ENCODE measurements at regions not wholly inside any gene's neighbourhood (a gene's known extent, or its start where the extent isn't known, plus 50 kb on each side); places are given as distances from the start of the nearest gene placed in this dataset.

DNA sequence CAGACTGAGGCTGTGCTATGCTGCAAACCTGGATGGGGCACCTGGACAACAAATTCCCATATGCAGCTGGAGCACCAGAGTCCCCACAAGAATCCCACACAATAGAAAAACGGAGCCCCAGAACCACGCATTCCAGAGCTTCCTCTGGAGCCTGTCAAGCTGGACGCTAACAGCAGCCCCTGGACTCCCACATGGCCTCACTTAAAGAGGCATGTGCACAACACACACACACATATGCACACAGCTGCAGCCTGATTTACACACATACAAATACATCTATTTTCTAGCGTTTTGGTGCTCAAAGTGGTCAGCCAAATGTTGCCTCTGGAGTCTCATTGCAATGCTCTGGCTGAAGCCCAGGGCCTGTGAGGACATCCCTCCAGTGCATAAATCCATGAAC, 632.7 kb upstream of the ID2 start:
- no CpG with 5 or more reads among the region's 4 CpGs for WGBS (ENCODE audit: insufficient coverage, low lambda C conversion rate)
- H3K4me1 ChIP-seq (ENCODE audit: control insufficient read depth, insufficient read depth, low read length): no peaks in the 10 kb centered on the region
- H3K4me3 ChIP-seq (ENCODE audit: low read length): no peak overlapping the region

DNA sequence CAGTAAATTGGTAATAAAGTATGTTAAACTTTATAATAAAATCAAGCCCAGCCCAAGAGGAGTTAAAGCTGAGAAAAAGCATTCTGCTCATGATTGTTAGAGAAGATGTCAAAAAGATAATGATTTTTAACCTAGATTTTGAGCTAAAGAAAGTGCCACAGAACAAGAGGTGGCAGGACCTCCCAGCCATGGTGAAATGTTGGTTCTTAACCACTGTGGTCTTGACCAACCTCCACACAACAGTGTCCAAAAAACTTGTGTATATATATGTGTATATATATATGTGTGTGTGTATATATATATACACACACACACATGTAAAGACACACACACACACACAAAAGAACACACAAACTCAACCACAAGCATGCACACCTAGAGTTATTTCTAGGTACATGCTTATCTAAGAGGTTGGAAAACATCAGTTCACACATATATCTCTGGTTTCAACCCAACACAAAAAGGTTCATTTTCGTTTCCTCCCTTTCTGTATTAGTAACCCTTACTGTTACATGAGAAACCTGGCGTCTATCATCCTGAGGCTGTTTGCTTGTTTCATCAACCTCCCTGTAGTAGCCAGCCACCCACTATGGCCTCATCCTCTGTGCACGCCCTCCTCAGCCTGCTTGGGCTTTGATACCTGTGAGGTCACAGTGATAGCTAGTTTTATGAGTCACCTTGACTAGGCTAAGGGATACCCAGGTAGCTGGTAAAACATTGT, 631.8 kb upstream of the ID2 start:
- Histone ChIP-seq H3K36me3 (ENCODE audit: control insufficient read depth, insufficient read depth, low read length) (no peaks in the 10 kb centered on the region), H3K9me3 (ENCODE audit: control insufficient read depth, low read depth, low read length) (no peaks in the 10 kb centered on the region), H3K27ac (ENCODE audit: low read length) (no peak overlapping the region), H3K4me1 (ENCODE audit: control insufficient read depth, insufficient read depth, low read length) (no peaks in the 10 kb centered on the region), H3K27me3 (ENCODE audit: control insufficient read depth, insufficient read depth, low read length) (no peaks in the 10 kb centered on the region), H3K4me3 (ENCODE audit: low read length) (no peak overlapping the region)
- DNase-seq: no peak
- WGBS (ENCODE audit: insufficient coverage, low lambda C conversion rate): no CpG with 5 or more reads among the region's 3 CpGs

More for the DNA sequence above, 632.7 kb upstream of the ID2 start:
- H3K27me3 ChIP-seq (ENCODE audit: control insufficient read depth, insufficient read depth, low read length): no peaks in the 10 kb centered on the region
- no peak overlapping the region for H3K27ac ChIP-seq (ENCODE audit: low read length)
- H3K9me3 ChIP-seq (ENCODE audit: control insufficient read depth, low read depth, low read length): no peaks in the 10 kb centered on the region
- DNase-seq: peak in 1 of 2 donors; percentile 7
- no peaks in the 10 kb centered on the region for H3K36me3 ChIP-seq (ENCODE audit: control insufficient read depth, insufficient read depth, low read length)

DNA sequence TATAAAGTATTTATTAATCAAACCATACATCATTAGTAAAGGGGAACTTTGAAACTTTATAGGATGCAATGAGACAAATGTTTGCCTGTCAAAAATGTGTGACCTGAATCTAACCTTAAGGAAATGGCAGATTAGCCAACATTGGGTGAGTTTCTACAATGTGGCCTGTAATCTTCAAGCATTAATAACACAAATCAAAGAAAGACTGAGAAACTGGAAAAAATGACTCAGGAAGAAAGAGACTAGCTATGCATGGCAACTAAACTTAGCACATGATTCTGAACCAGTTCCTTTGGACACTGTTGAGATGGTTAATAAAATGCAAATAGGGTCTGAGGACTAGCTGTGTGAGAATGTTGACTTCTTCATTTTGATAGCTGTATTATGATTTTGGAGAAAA, 628.6 kb upstream of the ID2 start:
- no peaks in the 10 kb centered on the region for H3K9me3 ChIP-seq (ENCODE audit: control insufficient read depth, low read depth, low read length)
- no peaks in the 10 kb centered on the region for H3K27me3 ChIP-seq (ENCODE audit: control insufficient read depth, insufficient read depth, low read length)
- no peak overlapping the region for H3K27ac ChIP-seq (ENCODE audit: low read length)
- H3K4me3 ChIP-seq (ENCODE audit: low read length): no peak overlapping the region
- no peaks in the 10 kb centered on the region for H3K36me3 ChIP-seq (ENCODE audit: control insufficient read depth, insufficient read depth, low read length)
- no peaks in the 10 kb centered on the region for H3K4me1 ChIP-seq (ENCODE audit: control insufficient read depth, insufficient read depth, low read length)
- no peak for DNase-seq

DNA sequence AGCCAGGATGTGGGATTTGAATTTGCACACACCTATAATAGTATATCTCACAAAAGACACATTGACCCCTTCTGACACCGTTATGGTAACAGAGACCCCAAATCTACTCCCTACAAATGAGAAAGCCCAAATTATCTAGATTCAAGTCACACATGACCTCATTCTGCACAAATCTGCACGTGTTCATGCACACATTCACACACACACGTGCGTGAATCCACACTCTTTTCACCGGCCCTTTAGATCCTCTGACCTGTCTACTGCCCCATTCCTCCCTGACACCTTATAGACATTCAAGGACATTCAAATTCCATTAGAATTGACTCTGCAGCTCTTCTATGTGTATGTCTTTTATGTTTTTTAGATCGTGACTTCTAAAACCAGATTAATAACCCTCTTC, 627.8 kb upstream of the ID2 start:
- Histone ChIP-seq H3K27me3 (ENCODE audit: control insufficient read depth, insufficient read depth, low read length) (no peaks in the 10 kb centered on the region), H3K4me3 (ENCODE audit: low read length) (no peak overlapping the region), H3K27ac (ENCODE audit: low read length) (no peak overlapping the region), H3K9me3 (ENCODE audit: control insufficient read depth, low read depth, low read length) (no peaks in the 10 kb centered on the region), H3K36me3 (ENCODE audit: control insufficient read depth, insufficient read depth, low read length) (no peaks in the 10 kb centered on the region), H3K4me1 (ENCODE audit: control insufficient read depth, insufficient read depth, low read length) (no peaks in the 10 kb centered on the region)
- DNase-seq: no peak
- WGBS (ENCODE audit: insufficient coverage, low lambda C conversion rate): 93% methylated on average over 4 of the region's 6 CpGs

DNA sequence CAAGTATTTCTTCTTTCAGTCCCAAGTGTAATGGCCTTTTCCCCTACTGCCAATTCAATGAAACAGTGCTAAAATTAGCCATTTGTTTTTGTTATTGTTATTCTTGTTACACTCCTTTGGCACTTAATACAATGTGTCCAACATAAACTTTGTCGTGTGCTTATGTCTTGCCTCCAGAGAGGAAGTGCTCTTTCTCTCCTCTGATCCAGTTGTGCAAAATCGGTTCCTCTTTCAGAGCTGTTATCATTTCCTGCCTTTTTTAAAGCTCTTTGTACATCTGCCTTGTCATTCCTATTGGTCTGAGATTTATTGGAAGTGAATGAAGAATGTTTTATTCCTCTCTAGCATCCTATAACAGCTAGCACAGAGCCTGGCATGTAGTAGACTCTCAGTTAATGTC, 623.2 kb upstream of the ID2 start:
- WGBS (ENCODE audit: insufficient coverage, low lambda C conversion rate): 60% methylated on average over 1 of the region's 2 CpGs
- no peak overlapping the region for H3K4me3 ChIP-seq (ENCODE audit: low read length)
- no peaks in the 10 kb centered on the region for H3K4me1 ChIP-seq (ENCODE audit: control insufficient read depth, insufficient read depth, low read length)
- H3K9me3 ChIP-seq (ENCODE audit: control insufficient read depth, low read depth, low read length): no peaks in the 10 kb centered on the region
- no peak overlapping the region for H3K27ac ChIP-seq (ENCODE audit: low read length)
- no peak for DNase-seq
- H3K27me3 ChIP-seq (ENCODE audit: control insufficient read depth, insufficient read depth, low read length): no peaks in the 10 kb centered on the region
- H3K36me3 ChIP-seq (ENCODE audit: control insufficient read depth, insufficient read depth, low read length): no peaks in the 10 kb centered on the region

DNA sequence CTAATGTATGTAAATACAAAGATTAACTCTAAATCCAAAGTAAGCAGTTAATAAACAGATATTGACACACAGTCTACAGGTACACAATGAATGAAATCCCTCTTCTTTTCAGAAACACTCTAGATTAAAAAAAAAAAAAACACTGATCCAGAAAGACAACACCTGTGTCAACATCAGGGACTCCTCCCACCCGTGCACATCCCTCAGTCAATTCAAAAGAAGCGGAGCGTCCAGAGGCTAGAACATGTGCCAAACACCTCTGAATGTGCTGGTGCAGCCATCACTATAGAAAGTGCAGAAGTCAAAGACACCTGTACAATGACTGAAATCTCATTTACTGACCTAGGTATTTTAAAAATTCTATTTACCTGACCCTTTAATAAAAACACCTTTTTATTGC, 622.6 kb upstream of the ID2 start:
- Histone ChIP-seq H3K27me3 (ENCODE audit: control insufficient read depth, insufficient read depth, low read length) (no peaks in the 10 kb centered on the region), H3K9me3 (ENCODE audit: control insufficient read depth, low read depth, low read length) (no peaks in the 10 kb centered on the region), H3K36me3 (ENCODE audit: control insufficient read depth, insufficient read depth, low read length) (no peaks in the 10 kb centered on the region), H3K4me3 (ENCODE audit: low read length) (no peak overlapping the region), H3K27ac (ENCODE audit: low read length) (no peak overlapping the region), H3K4me1 (ENCODE audit: control insufficient read depth, insufficient read depth, low read length) (no peaks in the 10 kb centered on the region)
- DNase-seq: no peak
- WGBS (ENCODE audit: insufficient coverage, low lambda C conversion rate): no CpG with 5 or more reads among the region's 3 CpGs

DNA sequence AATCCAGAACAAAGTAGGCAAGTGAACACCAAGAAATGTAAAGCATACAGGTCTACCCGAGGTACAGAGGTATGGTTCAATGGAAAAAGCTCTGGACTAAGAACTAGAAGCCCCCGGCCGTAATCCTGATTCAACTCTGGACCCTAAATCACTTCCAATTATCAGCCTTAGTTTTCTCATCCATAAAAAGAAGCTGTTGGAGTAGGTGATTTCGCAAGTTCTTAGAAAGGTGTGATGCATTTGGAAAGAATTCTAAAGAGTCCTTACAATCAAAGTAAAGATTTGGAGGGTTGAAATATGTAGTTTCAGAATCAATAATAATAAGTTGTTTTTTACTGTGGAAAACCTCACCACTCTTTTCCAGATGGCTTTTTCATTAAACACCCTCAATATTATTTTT, 622.1 kb upstream of the ID2 start:
- DNase-seq: no peak
- H3K4me1 ChIP-seq (ENCODE audit: control insufficient read depth, insufficient read depth, low read length): no peaks in the 10 kb centered on the region
- no peaks in the 10 kb centered on the region for H3K9me3 ChIP-seq (ENCODE audit: control insufficient read depth, low read depth, low read length)
- H3K36me3 ChIP-seq (ENCODE audit: control insufficient read depth, insufficient read depth, low read length): no peaks in the 10 kb centered on the region
- H3K27me3 ChIP-seq (ENCODE audit: control insufficient read depth, insufficient read depth, low read length): no peaks in the 10 kb centered on the region
- WGBS (ENCODE audit: insufficient coverage, low lambda C conversion rate): no CpG with 5 or more reads among the region's 4 CpGs
- H3K4me3 ChIP-seq (ENCODE audit: low read length): no peak overlapping the region
- no peak overlapping the region for H3K27ac ChIP-seq (ENCODE audit: low read length)

DNA sequence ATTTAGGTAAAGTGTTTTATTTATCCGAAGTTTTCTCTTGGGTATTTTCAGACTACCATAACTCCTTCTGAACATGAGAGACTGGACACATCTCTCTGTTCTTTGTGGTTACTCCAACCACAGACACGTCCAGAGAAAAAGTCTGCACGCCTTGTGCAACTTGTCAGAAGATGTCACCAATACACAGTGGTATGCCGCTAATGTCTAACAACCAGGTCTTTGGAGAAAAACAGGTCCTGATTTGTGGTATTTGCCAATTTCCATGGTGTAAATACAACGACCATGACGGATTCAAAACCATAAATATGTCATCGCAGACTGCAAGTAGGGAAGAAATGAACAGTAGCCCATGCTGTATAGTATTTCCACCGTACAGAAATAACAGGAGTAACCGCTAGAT, 620.6 kb upstream of the ID2 start:
- no peak overlapping the region for H3K4me3 ChIP-seq (ENCODE audit: low read length)
- no peaks in the 10 kb centered on the region for H3K4me1 ChIP-seq (ENCODE audit: control insufficient read depth, insufficient read depth, low read length)
- H3K36me3 ChIP-seq (ENCODE audit: control insufficient read depth, insufficient read depth, low read length): no peaks in the 10 kb centered on the region
- DNase-seq: no peak
- H3K9me3 ChIP-seq (ENCODE audit: control insufficient read depth, low read depth, low read length): no peaks in the 10 kb centered on the region
- 88% methylated on average over 5 of the region's 9 CpGs for WGBS (ENCODE audit: insufficient coverage, low lambda C conversion rate)
- H3K27me3 ChIP-seq (ENCODE audit: control insufficient read depth, insufficient read depth, low read length): no peaks in the 10 kb centered on the region
- H3K27ac ChIP-seq (ENCODE audit: low read length): no peak overlapping the region

DNA sequence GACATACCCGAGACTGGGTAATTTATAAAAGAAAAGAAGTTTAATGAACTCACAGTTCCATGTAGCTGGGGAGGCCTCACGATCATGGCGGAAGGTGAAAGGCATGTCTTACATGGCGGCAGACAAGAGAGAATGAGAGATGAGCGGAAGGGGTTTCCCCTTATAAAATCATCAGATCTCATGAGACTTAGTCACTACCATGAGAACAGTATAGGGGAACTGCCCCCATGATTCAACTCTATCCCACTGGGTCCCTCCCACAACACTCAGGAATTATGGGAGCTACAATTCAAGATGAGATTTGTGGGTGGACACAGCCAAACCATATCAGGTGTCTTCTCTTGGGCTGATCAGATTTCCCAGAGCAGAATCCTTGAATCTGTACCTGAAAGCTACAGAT, 617.3 kb upstream of the ID2 start:
- DNase-seq: no peak
- no peaks in the 10 kb centered on the region for H3K36me3 ChIP-seq (ENCODE audit: control insufficient read depth, insufficient read depth, low read length)
- H3K4me3 ChIP-seq (ENCODE audit: low read length): no peak overlapping the region
- no peaks in the 10 kb centered on the region for H3K4me1 ChIP-seq (ENCODE audit: control insufficient read depth, insufficient read depth, low read length)
- H3K27me3 ChIP-seq (ENCODE audit: control insufficient read depth, insufficient read depth, low read length): no peaks in the 10 kb centered on the region
- no peak overlapping the region for H3K27ac ChIP-seq (ENCODE audit: low read length)
- no peaks in the 10 kb centered on the region for H3K9me3 ChIP-seq (ENCODE audit: control insufficient read depth, low read depth, low read length)
- 100% methylated on average over 1 of the region's 5 CpGs for WGBS (ENCODE audit: insufficient coverage, low lambda C conversion rate)

DNA sequence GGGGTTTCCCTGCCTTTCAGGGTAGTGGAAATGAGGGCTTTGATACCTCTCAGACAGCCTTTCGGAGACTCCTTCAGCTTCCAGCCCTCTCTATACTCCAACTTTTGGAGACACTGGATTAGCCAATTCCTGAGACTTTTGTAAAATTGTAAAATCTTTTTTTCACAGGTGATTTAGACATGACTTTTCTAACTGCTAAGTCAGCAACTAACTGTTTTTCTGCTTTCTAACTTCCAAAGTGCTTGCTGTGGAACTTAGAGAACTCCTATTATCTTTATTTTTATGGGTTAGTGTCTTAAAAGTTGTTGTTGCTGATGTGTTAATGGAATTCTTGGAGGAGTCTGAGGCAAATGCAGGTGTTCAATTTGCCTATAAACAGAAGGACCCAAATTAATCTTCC, 616.7 kb upstream of the ID2 start:
- DNase-seq: no peak
- no peak overlapping the region for H3K4me3 ChIP-seq (ENCODE audit: low read length)
- 100% methylated on average over 1 of the region's 1 CpG for WGBS (ENCODE audit: insufficient coverage, low lambda C conversion rate)

DNA sequence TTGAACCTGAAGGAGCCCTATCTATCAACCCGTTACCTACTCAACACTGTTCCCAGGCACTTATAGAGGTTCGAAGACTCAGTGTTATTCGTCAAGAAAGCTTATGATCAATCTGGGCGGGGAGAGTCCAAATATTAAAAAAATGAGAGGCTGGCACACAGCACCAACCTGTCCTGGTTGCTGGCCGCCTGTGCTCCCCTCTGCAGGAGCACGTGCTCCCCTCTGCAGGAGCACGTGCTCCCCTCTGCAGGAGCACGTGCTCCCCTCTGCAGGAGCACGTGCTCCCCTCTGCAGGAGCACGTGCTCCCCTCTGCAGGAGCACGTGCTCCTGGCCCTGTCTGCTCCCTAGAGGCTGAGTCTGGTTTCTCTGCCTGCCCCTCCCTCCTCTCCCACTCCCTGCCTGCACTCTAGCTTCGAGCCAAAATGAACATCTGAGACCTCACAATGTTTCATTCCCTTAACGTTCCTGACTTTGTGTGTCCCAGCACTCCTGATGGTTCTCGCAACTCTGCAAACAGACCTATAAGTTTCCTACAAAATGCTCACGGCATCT, 614.0 kb upstream of the ID2 start:
- Histone ChIP-seq H3K4me1 (ENCODE audit: control insufficient read depth, insufficient read depth, low read length) (no peaks in the 10 kb centered on the region), H3K4me3 (ENCODE audit: low read length) (no peak overlapping the region), H3K27me3 (ENCODE audit: control insufficient read depth, insufficient read depth, low read length) (no peaks in the 10 kb centered on the region), H3K36me3 (ENCODE audit: control insufficient read depth, insufficient read depth, low read length) (no peaks in the 10 kb centered on the region), H3K27ac (ENCODE audit: low read length) (no peak overlapping the region), H3K9me3 (ENCODE audit: control insufficient read depth, low read depth, low read length) (no peaks in the 10 kb centered on the region)
- 83% methylated on average over 2 of the region's 15 CpGs for WGBS (ENCODE audit: insufficient coverage, low lambda C conversion rate)
- DNase-seq: no peak

More for the DNA sequence above, 616.7 kb upstream of the ID2 start:
- H3K4me1 ChIP-seq (ENCODE audit: control insufficient read depth, insufficient read depth, low read length): no peaks in the 10 kb centered on the region
- no peaks in the 10 kb centered on the region for H3K36me3 ChIP-seq (ENCODE audit: control insufficient read depth, insufficient read depth, low read length)
- no peak overlapping the region for H3K27ac ChIP-seq (ENCODE audit: low read length)
- H3K27me3 ChIP-seq (ENCODE audit: control insufficient read depth, insufficient read depth, low read length): no peaks in the 10 kb centered on the region
- no peaks in the 10 kb centered on the region for H3K9me3 ChIP-seq (ENCODE audit: control insufficient read depth, low read depth, low read length)
